Gastrocnemius medialis (tissue), 4 donors: ENCODE measurements at regions not wholly inside any gene's neighbourhood (a gene's known extent, or its start where the extent isn't known, plus 50 kb on each side); places are given as distances from the start of the nearest gene placed in this dataset.

Experiments
- CTCF ChIP-seq, 5 experiments: fragments of 450-650 bp in 3 of 5; fragments of 200-600 bp in 2 of 5; sonication (generic) in 2 of 5; IDR thresholded peaks in 4 of 5; conservative IDR thresholded peaks in 1 of 5; 1 replicate in 4 of 5; 2 replicates in 1 of 5; pipeline ENCODE4 v1.5.1; 2016 to 2019; ENCODE audit warnings: antibody characterized with exemption in 5 of 5, mild to moderate bottlenecking in 3 of 5, moderate library complexity in 3 of 5
- POLR2A ChIP-seq, 2 donors: fragments of 450-650 bp; IDR thresholded peaks; one replicate each; pipeline ENCODE4 v1.6.1; 2017; ENCODE audit warnings: antibody characterized with exemption in 2 of 2, mild to moderate bottlenecking in 2 of 2, moderate library complexity in 2 of 2

- TF ChIP-seq CTCF (IDR thresholded peaks at IDR 0.05 in 4 of 5, conservative IDR thresholded peaks at IDR 0.05 in 1 of 5) (no peak), POLR2A (IDR thresholded peaks at IDR 0.05) (no peak)
Observed at GRCh38 chr13:104132849-104133248, 1066.6 kb upstream of the SLC10A2 start.
